GM18517 (cell line): ENCODE measurements at regions not wholly inside any gene's neighbourhood (a gene's known extent, or its start where the extent isn't known, plus 50 kb on each side); places are given as distances from the start of the nearest gene placed in this dataset.
"Not testable (repeated sequence)": the region's sequence is repeated elsewhere in the genome, so short reads cannot be mapped to it uniquely, and the experiment has no call there.

Experiments
- ATAC-seq: cut with Tn5 transposase; IDR thresholded peaks from one replicate; pipeline ENCODE4 v1.9.1; 2021; ENCODE audit warnings: mild to moderate bottlenecking, moderate library complexity; ENCODE audit not compliant: unreplicated experiment

DNA sequence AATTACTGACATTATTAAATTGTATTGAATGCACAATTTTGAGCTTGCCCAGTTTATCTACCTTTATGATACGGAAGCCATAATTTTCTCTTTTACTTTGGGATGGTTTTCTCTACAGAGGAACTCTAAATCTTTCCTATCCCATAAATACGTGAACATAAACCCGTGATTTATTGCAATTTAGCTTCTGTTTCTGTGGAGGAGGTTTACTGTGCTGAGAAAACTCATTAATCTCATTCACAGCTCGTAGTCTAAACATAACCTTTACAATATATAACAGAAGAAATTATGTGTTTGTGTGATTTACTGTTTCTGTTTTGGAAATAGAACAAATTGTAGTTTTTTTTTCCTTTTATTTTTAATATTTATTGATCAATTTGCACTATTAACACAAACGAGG is 207.1 kb upstream of the PCDH9 start:
- ATAC-seq: no peak

GRCh38 chr13:67421475-67421874 is 191.3 kb upstream of the PCDH9 start:
- no peak for ATAC-seq

GRCh38 chr13:67416047-67416925 is 186.2 kb upstream of the PCDH9 start:
- no peak for ATAC-seq

DNA sequence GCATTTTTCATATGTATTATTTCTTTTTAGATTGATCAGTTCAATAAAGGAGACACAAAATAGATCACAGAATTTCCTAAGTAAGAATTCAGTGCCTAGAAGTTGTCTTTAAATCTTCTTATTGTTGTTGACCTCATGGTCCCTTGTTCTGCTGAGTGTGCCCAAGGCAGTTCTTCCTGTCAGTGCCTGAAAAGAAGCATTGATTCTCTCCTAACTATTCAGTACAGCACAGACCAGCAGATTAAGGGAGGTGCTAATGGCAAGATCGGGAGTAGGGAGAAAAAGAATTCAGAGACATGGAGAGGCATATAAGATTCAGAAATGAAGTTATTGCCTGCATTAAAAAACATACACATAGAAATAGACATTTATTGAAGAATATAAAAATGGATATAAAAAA is 180.5 kb upstream of the PCDH9 start:
- ATAC-seq: no peak

DNA sequence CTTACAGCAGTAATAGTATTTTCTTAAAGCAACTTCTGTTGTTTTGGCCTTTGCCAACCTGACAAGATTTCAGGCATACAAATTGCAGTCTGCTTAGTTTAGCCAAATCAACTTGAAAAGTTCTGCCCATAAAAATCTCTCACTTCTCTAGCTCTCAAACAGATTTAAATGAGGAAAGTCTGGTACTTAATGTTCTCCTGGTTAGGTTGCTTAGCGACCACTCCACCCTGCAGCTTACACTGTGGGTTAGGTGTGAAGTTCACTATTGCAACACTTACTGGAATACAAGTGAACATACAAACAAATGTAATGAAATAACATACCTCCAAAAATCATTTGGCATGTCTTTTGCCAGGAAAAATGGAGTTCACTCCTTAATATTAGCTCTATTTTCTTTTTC is 178.7 kb upstream of the PCDH9 start:
- no peak for ATAC-seq

DNA sequence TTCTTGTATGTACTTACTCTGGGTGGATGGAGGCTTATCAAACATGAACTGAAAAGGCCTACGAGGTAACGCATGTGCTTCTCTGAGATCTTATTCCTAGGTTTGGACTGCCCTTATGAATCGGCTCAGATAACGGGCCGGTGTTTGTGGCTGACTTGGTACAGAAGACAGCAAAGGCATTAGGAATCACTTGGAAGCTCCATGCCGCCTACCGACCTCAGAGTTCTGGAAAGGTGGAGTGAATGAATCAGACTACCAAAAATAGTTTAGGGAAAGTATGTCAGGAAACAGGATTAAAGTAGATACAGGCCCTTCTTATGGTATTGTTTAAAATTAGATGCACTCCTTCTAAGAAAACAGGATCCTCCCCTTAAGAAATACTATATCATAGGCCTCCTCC is 172.4 kb upstream of the PCDH9 start:
- ATAC-seq: no peak

DNA sequence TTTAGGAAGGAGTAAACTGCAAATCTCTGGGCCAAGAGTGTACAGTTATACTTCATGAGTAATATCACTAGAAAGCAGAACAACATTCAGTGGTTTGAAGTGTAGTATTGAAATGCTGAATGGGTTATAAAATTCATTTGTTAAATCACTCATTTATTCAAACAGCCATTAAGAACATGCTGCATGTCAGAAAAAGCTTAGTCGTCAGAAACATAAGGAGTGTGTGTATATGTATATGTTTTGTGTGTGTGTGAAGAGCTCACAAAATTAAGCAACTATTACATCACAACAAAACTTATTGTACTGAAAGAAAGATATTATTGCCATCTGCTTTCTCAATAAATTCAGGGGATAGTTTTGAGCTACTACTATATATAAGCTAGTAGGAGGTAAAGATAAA is 165.4 kb upstream of the PCDH9 start:
- no peak for ATAC-seq

DNA sequence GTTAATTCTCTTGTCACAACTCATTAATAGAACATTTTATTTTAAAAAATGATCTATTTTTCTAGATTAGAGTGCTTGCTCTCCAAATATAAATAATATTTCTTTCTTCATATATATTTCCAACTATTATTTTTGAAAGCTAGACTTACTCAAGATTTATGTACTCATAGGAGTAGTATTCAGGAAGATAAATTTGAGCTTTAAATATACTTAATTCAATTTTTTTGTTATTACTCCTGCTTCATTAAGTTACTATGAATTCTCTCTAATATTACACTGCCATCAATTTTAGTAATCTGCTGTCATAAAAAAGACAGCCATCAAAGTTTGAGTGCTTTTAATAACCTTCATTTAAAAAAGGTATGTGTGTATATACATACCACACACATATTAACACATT is 161.9 kb upstream of the PCDH9 start:
- no peak for ATAC-seq

GRCh38 chr13:67390462-67391086 is 160.4 kb upstream of the PCDH9 start:
- ATAC-seq: no peak

DNA sequence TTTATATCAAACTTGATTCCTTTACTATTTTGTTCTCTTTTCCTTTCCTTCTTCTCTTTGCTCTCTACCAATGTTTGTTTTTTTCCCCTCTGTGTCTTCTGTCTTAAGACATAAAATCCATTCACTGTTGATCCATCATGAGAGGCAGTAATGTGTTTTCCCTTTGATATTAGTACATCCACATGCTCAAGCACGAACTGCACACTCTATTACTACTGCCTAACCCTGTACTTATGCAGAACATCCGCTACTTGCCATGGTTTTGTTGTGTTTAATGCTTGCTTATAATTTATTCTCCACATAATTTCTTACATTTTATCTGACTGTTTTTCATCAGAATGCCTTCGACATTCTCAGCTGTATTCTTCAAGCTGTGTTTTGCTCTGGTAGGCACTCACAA is 159.0 kb upstream of the PCDH9 start:
- ATAC-seq: no peak

DNA sequence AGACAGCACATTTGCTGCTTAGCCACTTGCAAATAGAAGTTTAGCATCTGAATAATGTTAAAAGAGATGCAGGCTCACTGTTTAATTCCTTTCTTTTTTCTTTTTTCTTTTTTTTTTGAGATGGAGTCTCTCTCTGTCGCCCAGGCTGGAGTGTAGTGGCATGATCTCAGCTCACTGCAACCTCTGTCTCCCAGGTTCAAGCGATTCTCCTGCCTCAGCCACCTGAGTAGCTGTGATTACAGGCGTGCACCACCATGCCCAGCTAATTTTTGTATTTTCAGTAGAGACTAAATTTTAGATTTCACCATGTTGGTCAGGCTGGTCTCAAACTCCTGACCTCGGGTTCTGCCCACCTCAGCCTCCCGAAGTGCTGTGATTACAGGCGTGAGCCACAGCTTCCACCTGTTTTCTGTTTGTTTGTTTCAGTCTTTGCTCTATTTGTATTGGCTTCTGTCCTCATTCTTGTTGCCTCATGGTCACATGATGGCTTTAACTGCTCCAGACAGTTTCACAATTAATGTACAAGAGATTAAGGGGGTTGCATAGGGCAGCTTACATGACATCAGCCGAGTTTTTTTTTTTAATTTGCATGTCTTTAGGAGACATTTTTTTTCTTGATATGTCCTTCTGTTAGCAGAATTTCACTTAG is 153.1 kb upstream of the PCDH9 start:
- ATAC-seq: not testable (repeated sequence)

GRCh38 chr13:67377919-67378318 is 147.8 kb upstream of the PCDH9 start:
- no peak for ATAC-seq

- no peak for ATAC-seq
Observed at GRCh38 chr13:67374391-67374790, 144.3 kb upstream of the PCDH9 start.

- no peak for ATAC-seq
Observed at GRCh38 chr13:67372868-67373464, 142.8 kb upstream of the PCDH9 start.

DNA sequence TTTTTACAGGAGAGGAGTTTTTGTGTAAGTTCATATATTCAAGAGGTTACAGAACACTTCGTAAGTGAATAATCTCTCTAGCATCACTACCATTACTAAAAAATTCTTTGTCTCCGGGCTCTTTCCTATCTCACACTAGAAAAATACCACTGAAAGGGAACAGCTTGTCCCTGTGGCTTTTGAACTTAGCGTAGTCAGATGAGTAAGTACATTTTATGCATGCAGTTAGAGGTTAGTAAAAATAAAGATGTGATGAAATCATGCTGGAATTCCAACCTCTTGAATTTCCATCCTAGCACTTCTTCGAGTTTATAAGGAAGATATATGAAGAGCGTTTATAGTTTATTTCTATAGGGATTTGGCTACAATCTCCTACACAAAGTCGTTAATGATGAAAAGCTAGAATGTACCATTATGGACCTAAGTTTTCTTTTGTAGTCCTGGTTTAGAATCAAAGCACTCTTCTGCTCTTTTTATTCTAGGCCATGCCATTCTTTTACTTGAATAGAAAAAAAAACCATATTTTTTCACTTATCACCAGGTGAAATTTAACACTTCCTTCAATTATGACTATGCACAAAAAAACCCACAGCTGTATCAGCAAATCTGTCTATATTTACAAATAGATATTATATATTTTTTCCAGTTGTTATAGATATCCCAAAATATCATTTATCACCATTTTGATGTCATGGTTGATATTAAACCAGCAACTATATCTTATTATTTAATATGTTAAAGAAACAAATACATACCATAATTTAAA is 139.9 kb upstream of the PCDH9 start:
- no peak for ATAC-seq

GRCh38 chr13:67367399-67367798 is 137.3 kb upstream of the PCDH9 start:
- ATAC-seq: no peak

GRCh38 chr13:67366533-67366932 is 136.4 kb upstream of the PCDH9 start:
- no peak for ATAC-seq

GRCh38 chr13:67355812-67356476 is 125.8 kb upstream of the PCDH9 start:
- ATAC-seq: no peak

DNA sequence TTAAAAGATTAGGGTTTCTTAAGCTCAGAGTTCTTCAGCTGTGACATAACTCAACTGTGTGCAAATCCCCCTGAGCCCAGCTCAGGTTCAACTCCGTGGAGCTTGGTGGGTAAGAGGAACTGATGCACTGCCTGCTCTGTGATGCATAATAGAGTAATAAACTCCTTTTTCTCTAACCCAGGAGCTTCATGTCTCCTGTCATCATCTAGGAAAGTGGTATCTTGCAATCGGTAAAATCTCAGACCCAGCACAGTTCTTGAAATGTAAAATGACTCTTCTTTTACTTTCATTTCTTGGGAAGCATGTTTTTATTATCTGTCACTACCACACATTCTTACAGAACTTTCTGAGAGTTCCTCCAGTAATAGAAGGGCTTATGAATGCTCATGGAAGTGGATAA is 123.8 kb upstream of the PCDH9 start:
- no peak for ATAC-seq

DNA sequence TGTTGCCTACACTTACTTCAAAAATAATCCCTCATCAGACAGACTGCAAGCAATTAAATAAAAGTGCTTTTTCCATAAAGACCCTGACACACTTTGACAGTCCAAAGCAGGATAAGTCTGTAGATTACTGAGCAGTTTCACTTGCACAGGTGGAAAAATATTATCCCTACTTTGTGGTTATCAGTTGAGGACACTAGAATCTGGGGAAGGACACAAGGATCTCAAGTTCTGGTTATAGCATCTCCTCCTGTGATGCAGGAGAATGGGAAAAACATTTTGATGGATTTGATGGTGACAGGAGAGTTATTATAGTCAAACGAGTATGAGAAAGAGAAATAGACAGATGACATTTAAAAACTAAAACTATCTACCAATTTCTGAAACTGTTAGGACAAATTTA is 122.9 kb upstream of the PCDH9 start:
- no peak for ATAC-seq
